GM19328 (cell line): ENCODE measurements at regions not wholly inside any gene's neighbourhood (a gene's known extent, or its start where the extent isn't known, plus 50 kb on each side); places are given as distances from the start of the nearest gene placed in this dataset.

ENCODE experiments used
- ATAC-seq: cut with Tn5 transposase; IDR thresholded peaks from one replicate; pipeline ENCODE4 v1.9.1; 2021; ENCODE audit warnings: mild to moderate bottlenecking, moderate library complexity; ENCODE audit not compliant: unreplicated experiment

GRCh38 chr4:165716472-165716871 is 156.6 kb upstream of the TLL1 start:
- ATAC-seq: no peak

GRCh38 chr4:165718660-165719059 is 154.4 kb upstream of the TLL1 start:
- ATAC-seq: no peak

DNA sequence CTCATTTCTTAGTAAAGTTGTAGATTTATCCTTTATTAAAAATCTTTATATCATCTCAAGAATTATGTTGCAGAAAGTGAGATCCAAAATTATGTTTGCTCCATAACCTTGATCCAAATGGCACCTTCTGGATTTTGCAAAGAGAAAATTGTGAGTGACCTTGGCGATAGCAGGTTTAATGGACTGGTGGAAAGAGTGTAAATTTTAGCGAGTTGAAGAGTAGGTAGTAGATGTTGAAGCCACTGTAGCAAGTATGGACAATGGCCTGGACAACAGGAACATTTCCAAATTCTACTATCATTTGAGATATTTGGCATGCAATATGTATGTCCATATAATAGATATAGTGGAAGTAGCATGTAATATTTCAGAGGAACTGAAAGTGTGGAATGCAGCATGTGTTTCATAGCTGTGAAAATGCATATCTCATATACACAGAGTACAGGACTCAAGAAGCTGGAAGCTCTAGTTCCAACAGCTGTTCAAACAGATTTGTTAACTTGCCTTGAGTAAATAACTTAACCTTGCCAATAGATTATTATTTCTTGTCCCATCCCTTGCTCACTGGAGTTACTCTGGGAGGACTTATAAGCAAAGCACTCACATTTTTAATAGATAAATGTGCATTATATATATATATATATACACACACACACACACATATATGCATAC is 152.5 kb upstream of the TLL1 start:
- ATAC-seq: no peak

DNA sequence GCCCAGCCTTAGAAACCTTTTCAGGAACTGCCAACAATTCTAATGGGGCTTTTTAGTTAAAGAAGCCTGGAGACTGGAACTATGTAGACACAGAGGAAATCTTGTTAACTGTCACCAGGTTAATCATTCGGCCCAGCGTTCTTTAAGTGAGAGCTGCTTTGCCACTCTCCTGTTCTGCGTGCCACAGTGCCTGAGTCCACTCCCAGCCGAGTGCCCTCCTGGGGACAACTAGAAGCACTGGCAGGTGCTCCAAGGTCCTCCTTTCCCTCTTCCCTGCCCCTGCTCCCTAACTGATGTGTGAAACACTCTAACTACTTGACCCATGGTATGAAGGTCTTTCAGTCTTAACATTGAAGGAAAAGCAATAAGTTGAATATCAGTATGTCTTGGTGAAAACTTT is 151.2 kb upstream of the TLL1 start:
- no peak for ATAC-seq

GRCh38 chr4:165723051-165723795 is 149.8 kb upstream of the TLL1 start:
- no peak for ATAC-seq

DNA sequence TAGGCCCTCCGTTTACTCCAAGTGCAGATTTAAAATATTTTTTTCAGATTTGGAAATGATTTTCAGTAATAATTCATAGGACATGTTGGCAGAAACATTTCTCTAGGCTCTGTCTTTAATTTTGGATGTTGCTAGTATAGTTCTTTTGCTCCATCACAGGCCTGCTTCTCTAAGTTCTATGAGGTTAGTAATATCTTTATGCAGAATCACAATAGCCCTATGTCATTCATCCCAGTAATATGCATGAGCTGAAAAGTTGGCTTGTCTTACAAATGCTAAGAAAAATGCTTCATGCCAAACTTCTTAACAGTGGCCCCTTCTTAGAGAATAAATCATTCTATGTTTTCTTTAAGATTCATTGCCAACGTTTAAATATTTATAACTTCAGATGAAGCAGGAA is 148.3 kb upstream of the TLL1 start:
- ATAC-seq: no peak

- ATAC-seq: no peak
Measured at GRCh38 chr4:165725352-165725751, 147.7 kb upstream of the TLL1 start.

GRCh38 chr4:165726831-165727230 is 146.2 kb upstream of the TLL1 start:
- ATAC-seq: no peak

DNA sequence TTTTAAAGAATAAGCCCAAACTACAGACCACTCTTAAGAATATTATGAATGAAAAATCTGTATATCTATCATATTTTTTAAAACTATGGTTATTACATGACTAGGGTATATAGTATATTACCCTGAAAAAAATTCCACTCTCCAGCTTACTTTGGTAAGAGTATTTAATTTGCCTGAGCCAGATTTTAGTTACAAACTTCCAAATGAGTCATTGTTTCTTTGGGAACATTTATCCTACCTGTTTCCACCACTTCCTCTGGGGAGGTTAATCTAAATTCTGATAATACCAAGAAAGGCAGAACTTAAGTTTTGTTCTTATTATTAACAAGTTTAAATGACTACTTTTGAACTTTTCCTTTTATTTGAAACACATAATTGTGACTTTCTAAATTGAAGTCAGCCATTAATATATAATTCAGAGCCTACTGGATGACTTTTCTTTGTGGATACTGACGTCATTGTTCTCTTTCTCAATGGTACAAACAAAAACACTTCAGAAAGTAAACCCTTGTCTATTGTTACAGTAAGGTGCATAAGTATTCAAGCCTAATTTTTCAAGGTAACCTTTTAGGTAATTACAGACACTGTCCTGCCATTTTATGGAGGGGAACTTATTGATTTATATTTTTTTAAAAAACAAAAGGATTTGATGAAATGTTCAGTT is 135.6 kb upstream of the TLL1 start:
- ATAC-seq: no peak

DNA sequence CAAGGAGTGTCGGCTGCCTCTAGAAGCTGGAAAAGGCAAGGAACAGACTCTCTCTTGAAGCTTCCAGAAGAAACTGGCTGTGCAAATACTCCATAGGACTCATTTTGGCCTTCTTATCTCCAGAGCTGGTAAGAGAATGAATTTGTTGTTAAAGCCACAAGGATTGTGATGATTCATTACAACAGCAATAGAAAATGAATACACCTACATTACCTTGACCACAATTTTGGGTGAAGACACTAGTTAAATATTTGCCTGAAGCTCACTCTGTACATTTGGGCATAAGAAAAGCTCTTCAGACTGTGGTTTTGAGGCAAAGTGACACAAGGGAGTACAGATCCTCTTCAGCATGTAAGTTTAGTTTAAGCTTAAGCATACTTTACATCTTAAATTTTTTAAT is 134.5 kb upstream of the TLL1 start:
- ATAC-seq: no peak

DNA sequence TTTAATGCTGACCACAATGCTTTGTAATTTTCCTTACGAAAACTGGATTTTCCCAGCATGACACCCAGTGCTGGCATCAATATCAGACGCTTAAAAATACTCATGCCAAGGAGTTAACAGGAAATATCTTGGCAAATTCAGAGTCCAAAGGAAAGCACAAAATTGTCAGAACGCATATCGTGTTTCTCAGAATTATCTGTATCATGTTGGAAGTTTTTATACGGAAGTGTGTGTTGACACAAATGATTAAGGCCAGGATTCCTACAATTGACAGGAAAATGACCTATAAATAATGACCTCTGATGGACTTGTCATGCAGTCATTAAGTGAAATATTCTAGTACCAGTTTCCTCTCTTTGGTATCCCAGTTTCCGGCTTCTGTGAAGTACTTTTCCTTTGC is 132.1 kb upstream of the TLL1 start:
- ATAC-seq: no peak

DNA sequence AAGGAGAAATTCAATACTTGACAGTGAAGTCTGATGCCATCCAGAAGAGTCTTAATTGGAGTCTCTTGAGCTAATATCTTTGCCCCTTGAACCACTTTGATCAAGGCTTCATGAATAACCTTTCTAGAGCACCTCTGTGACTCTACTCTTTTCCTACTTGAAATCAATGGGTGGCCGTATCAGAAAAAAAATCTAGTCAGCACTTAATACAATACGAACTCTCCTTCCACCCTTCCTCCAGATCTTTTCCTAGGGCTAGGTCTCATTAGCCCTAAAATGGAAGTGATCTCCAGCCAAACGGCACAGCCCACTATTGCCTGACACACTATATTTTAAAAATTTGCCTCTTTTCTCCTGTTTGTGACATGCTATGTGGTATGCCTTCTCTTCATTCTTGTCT is 129.6 kb upstream of the TLL1 start:
- ATAC-seq: no peak

GRCh38 chr4:165744370-165744769 is 128.7 kb upstream of the TLL1 start:
- no peak for ATAC-seq

DNA sequence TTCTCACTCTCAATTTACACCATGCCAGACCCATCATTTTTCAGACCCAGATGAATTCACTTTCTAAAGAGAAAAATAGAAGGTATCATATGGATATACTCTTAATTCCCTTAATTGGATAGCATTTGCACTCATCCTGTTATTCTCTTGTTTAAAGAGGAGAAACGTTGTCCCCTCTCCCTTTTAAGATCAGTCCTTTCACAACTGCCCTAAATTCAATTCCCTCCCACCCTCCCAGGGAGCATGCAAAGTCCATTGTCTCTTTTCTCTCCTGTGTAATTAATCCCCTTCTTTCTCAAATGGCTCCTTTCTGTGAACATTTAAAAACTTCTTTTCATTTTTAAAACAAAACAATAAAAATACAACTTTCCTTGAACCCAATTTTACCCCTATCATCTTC is 124.7 kb upstream of the TLL1 start:
- no peak for ATAC-seq

DNA sequence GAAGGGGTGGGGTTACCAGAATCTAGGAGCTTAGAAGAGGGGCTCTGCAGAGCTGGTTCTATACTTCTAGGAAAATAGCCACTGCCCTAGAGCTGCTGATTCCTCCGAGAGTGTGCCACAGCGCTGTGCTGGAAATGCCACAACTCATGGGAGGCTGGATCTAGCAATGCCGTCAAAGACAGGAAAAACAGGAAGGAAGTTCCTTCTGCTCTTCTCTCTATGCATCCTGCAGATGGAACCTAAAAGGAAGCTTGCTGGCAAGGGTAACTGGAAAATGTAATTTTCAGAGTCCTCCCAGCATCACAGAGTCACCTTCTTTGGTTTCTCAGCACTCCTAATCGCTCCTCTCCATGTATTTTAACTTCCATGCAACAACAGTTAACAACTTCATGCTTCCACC is 121.2 kb upstream of the TLL1 start:
- ATAC-seq: no peak

DNA sequence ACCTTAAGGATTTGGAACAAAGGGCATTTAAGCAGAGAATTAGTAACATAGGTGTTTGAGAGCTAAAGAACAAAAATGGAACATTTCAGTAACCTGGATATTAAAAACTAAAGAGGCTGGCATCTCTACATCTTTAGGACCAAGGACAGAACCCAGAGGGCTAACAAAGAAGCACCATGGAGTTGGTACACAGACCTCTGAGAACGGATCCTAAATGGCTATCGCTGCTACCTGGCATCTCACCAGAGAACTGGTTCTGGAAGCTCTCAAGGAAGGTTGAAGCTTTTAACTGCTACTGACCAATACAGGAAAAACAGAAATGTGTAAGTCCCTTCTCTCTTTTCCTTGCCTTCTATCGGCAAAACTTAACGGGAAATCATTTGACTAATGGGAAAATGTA is 118.4 kb upstream of the TLL1 start:
- no peak for ATAC-seq

GRCh38 chr4:165756836-165757235 is 116.2 kb upstream of the TLL1 start:
- ATAC-seq: no peak

- ATAC-seq: no peak
Measured at GRCh38 chr4:165757451-165757850, 115.6 kb upstream of the TLL1 start.

- ATAC-seq: no peak
Measured at GRCh38 chr4:165758086-165758485, 115.0 kb upstream of the TLL1 start.

DNA sequence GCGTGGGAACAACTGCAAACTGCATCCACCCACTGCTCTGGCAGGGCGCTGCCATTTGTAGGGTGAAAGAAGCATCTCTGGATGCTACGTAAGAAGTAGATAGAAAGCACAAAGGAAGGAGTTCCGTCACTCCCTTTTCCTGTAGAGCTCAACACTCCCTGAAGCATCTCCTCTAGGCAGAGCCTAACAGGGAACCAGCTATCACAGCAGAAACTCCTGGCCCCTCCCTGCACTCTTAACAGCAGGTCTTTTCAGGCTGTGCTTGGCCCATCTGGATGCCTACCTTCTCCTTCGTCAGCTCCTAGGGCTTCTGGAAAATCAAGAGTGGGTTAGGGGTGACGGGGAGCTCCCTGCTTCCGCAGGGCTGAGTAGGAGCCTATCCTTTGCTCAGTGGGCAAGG is 112.9 kb upstream of the TLL1 start:
- ATAC-seq: no peak

DNA sequence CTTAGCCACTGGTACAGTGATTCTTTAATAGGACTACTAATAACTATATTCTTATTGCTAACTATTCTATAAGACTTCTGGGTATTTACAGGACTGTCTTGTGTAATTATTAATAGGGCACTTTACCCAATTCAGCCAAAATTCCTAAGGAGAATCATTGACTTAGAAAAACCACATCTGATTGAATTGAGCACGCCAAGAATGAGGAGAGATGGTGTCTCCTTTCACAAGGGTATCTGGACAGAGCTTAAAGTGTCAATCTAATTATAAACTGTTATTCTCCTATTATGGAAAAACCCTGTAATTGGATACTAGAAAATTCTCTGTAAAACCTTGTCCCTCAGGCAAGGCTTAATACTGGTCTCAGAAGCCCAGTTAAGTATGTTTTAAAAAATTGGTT is 111.1 kb upstream of the TLL1 start:
- no peak for ATAC-seq

DNA sequence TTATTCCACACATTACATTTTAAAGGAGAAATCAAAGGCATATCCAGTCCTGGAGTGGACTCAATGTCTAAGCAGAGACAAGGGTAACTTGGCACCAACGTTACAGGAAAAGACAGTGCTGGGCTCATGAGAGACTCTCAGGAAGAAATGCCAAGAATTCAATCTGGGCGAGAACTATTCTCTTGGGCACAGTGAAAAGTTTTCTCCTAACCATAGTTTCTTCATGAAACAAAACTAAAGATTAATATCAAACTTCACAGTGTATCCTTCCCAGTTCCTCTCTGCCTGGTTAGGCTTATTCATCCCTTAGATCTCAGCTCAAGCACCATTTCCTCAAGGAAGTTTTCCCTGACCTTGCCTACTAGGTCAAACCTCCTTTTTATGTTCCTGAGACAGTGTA is 109.4 kb upstream of the TLL1 start:
- ATAC-seq: no peak
